HEK293T (cell line): ENCODE measurements at regions not wholly inside any gene's neighbourhood (a gene's known extent, or its start where the extent isn't known, plus 50 kb on each side); places are given as distances from the start of the nearest gene placed in this dataset.

Experiments
- BHLHE40 ChIP-seq: fragments of 450-650 bp; IDR thresholded peaks from 2 replicates; pipeline ENCODE4 v1.6.1; 2016; ENCODE audit warnings: mild to moderate bottlenecking, moderate library complexity, borderline replicate concordance
- FOXA1 ChIP-seq: fragments of 450-650 bp; IDR thresholded peaks from 2 replicates; pipeline ENCODE4 v1.6.1; 2016; ENCODE audit warnings: mild to moderate bottlenecking
- FOXK2 ChIP-seq: fragments of 450-650 bp; IDR thresholded peaks from 2 replicates; pipeline ENCODE4 v1.6.1; 2016; ENCODE audit warnings: mild to moderate bottlenecking
- FOXM1 ChIP-seq: fragments of 450-650 bp; IDR thresholded peaks from 2 replicates; pipeline ENCODE4 v1.6.1; 2017; ENCODE audit warnings: mild to moderate bottlenecking, borderline replicate concordance
- HDGF ChIP-seq: fragments of 450-650 bp; IDR thresholded peaks from 2 replicates; pipeline ENCODE4 v1.6.1; 2017; ENCODE audit warnings: antibody characterized with exemption, borderline replicate concordance
- LEF1 ChIP-seq: fragments of 450-650 bp; IDR thresholded peaks from 2 replicates; pipeline ENCODE4 v1.6.1; 2017; ENCODE audit warnings: mild to moderate bottlenecking, borderline replicate concordance
- SP1 ChIP-seq: fragments of 450-650 bp; IDR thresholded peaks from 2 replicates; pipeline ENCODE4 v1.6.1; 2017
- SUZ12 ChIP-seq: fragments of 450-650 bp; IDR thresholded peaks from 2 replicates; pipeline ENCODE4 v1.6.1; 2016; ENCODE audit warnings: mild to moderate bottlenecking
- TARDBP ChIP-seq: fragments of 450-650 bp; IDR thresholded peaks from 2 replicates; pipeline ENCODE4 v1.6.1; 2016

GRCh38 chr4:20311856-20312255 is 60.2 kb downstream of the SLIT2 start:
- TF ChIP-seq SUZ12 = no peak
- no peak for TF ChIP-seq FOXK2
- no peak for TF ChIP-seq SP1
- no peak for TF ChIP-seq FOXA1
- TF ChIP-seq BHLHE40 = no peak
- TF ChIP-seq TARDBP = no peak
- TF ChIP-seq HDGF = no peak
- no peak for TF ChIP-seq LEF1
- TF ChIP-seq FOXM1 = no peak
